Epidermal melanocyte (primary cell): ENCODE measurements at regions not wholly inside any gene's neighbourhood (a gene's known extent, or its start where the extent isn't known, plus 50 kb on each side); places are given as distances from the start of the nearest gene placed in this dataset.
"Not testable (repeated sequence)": the region's sequence is repeated elsewhere in the genome, so short reads cannot be mapped to it uniquely, and the experiment has no call there.

ENCODE experiments used
- DNase-seq: peaks from one replicate; pipeline ENCODE4 v3.0.0; 2011; ENCODE audit warnings: low spot score; ENCODE audit not compliant: insufficient read length

GRCh38 chr11:38900211-38900610 lies 2302.2 kb upstream of the RAG2 start:
- no peak for DNase-seq

DNA sequence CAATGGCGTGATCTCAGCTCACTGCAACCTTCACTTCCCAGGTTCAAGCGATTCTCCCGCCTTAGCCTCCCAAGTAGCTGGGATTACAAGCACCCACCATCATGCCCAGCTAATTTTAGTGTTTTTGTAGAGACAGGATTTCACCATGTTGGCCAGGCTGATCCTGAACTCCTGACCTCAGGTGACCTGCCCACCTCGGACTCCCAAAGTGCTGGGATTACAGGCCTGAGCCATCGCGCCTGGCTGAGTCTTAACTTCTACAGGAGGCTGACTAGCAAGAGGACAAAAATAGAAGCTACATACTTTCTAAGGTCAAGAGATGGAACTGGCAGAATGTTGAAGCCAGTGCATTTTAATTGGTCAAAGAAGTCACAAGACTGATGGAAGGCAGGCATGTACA lies 2296.2 kb upstream of the RAG2 start:
- not testable (repeated sequence) for DNase-seq

- no peak for DNase-seq
Observed at GRCh38 chr11:38884145-38884865, 2286.3 kb upstream of the RAG2 start.

GRCh38 chr11:38867338-38867737 lies 2269.3 kb upstream of the RAG2 start:
- DNase-seq: no peak

DNA sequence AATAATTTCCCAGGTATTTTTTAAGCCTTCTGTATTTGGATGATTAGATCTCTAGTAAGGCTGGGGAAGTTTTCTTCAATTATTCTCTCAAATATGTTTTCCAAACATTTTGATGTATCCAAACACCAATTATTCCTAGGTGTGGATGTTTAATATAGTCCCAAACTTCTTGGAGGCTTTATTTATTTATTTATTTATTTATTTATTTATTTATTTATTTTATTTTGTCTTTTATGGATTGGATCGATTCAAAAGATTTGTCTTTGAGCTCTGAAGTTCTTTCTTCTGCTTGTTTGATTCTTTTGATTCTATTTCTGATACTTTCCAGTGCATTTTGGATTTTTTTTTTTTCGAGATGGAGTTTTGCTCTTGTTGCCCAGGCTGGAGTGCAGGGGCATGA lies 2267.9 kb upstream of the RAG2 start:
- no peak for DNase-seq

- DNase-seq: no peak
Observed at GRCh38 chr11:38842991-38843390, 2245.0 kb upstream of the RAG2 start.

- no peak for DNase-seq
Observed at GRCh38 chr11:38839071-38839470, 2241.0 kb upstream of the RAG2 start.

DNA sequence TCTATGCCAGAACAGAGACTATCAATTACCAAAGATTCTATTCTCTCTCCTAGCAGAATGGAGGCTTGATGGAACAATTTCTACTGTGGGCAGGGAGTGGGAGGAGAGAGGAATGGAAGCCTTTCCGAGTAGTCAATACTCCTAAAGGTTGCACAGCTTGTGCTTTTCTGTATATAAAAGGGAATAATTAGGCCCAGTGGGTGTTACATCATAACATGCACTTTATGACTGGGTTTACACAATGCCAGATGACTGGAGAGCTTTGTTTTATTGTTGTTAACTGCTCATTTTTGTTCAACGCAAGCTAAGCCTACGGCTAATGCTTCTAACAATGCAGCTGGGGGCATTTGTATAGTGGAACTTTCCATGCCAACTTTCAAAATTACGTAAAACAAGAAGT lies 2237.9 kb upstream of the RAG2 start:
- DNase-seq: no peak

- DNase-seq: no peak
Observed at GRCh38 chr11:38824573-38824972, 2226.5 kb upstream of the RAG2 start.

DNA sequence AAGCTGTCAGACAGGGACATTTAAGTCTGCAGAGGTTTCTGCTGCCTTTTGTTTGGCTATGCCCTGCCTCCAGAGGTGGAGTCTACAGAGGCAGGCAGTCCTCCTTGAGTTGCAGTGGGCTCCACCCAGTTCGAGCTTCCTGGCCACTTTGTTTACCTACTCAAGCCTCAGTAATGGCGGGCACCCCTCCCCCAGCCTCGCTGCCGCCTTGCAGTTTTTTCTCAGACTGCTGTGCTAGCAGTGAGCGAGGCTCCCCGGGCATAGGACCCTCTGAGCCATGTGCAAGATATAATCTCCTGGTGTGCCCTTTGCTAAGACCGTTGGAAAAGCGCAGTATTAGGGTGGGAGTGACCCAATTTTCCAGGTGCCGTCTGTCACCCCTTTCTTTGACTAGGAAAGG lies 2223.8 kb upstream of the RAG2 start:
- not testable (repeated sequence) for DNase-seq

- no peak for DNase-seq
Observed at GRCh38 chr11:38819981-38820380, 2221.9 kb upstream of the RAG2 start.

GRCh38 chr11:38818720-38819119 lies 2220.7 kb upstream of the RAG2 start:
- DNase-seq: no peak

DNA sequence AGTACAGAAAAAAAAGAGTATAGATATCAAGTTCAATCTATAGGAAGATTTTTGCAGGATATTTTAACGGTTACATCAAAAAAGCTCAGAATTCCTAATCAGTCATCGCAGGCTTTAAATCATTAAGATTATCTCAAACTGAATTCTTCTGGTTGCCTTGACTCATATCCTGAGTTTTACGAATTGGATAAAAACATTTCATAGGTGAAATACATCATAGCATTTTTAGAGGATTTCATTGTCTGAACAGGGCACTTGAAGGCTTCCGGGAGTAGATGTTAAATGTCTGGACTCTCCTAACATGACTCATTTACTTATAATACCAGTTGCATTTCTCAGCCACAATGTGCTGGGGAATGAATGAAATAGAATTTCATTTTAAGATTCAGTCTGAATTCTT lies 2216.6 kb upstream of the RAG2 start:
- no peak for DNase-seq

- DNase-seq: no peak
Observed at GRCh38 chr11:38809521-38809920, 2211.5 kb upstream of the RAG2 start.

DNA sequence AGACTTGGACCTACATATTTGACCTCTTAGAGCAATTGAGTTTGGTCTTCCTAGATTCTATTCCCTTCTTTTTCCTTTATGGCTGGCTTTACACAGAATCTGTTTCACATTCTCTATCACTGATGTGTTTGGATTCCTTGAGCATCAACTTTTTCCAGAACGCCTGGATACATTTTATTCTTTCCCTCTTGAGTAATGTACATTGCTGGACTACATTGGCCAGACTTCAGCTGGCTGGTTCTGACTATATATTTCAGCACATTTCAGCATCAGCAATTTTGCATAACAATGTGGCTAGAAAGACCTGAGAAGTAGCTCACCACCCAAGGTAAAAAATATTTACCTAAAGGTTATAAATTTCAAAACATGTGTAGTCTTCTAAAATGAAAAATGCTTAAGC lies 2198.2 kb upstream of the RAG2 start:
- no peak for DNase-seq

GRCh38 chr11:38795027-38795426 lies 2197.0 kb upstream of the RAG2 start:
- no peak for DNase-seq

DNA sequence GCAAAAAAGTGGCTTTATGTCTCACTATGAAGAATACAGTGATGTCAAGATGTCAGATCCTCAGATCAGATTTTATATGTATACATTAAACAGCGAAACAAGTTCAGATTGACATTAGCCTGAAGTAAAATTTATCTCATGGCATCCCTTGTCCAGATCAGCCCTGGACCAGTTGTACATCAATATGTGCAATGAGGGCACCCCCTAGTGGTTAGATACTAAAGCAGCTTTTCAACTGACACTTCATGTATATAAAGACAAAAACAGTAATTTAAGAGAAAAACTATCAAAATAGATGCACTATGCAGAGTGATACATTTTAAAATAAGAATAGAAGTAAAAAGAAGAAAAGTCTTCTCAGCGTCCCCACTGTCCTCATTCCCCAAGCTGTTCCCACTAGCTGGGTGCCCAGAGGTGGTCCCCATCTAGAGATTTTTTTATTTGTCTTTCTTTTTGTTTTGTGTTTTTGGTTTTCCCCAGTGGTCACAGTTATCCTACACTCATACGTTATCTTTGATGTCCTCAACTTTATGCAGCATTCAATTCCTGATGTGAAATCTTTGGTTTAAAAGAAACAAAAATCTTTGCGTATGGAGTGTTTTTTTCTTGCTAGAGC lies 2193.4 kb upstream of the RAG2 start:
- peak; percentile 38 for DNase-seq

- DNase-seq: no peak
Observed at GRCh38 chr11:38788561-38788960, 2190.5 kb upstream of the RAG2 start.

DNA sequence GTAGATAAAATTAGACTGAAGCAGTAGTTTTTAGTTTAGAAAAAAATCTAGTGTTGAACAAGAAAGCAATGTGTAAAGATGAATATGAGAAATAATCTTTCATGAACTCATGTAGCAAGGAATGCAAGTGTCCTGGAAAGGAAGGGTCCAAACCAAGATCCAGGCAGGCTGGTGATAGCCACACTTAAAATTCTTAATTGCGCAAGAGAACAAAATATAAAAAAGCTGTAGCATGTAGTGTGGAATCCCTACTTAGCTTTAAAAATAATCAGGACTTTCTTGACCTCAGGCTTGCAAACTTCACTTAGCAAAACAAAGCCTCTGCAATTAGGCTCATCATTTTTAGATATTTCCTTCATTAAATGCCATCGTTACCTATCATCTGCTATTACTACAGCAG lies 2186.1 kb upstream of the RAG2 start:
- DNase-seq: no peak

DNA sequence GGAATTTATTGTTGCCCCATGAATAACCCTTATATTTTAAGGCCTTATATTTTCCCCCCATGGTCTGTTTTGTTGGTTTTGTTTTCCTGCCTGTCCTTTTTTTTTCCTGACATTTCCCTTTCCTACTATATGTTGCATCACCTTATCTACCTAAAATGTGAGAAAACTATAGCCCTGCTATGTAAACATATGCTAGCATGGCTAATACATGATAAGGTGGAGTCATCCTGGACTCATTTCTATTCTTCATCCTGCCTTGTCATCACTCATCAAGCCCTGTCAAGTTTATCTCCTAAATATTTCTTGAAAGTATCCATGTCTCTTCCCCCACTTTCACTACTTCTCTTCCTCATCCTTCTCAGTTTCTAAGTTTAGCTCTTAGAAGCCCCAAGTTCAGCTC lies 2168.8 kb upstream of the RAG2 start:
- DNase-seq: no peak

DNA sequence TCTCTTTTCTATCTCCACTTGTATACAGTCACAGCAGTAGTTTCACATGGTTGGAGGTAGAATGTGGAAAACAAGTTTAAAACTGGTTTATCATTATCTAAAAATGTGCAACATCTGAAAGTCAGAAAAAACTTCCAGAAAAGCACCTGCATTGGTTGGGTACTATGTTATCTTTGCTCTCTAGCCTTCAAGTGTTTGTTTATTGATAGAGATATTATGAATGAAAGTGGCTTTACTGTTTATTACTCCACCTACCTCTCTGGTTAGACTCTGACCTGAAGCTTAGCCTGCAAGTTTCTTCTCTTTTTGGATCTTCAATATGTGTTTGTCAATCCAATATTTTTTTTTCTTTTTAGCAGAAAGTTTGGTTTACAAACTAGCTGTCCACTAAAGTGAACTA lies 2161.4 kb upstream of the RAG2 start:
- no peak for DNase-seq

DNA sequence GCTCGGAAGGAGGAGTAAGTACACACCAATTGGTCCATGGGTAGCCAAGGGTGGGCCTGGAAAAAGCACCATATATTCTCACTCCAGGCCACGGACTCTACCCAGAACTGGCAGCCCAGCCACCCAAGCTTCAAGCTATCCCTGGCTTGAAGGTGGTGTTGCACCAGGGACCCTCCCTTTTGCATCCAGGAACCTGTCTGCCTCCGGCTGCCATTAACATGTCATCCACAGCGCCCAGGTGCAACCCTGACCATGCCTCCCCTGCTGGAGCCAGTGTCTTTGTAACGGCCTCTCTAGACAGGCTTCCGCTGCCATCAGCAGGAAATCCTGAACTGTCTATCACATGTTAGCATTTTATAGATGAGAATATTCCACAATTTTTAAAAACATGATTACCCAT lies 2158.5 kb upstream of the RAG2 start:
- no peak for DNase-seq

- DNase-seq: no peak
Observed at GRCh38 chr11:38751421-38751820, 2153.4 kb upstream of the RAG2 start.
